ENCODE measurements at regions not wholly inside any gene's neighbourhood (a gene's known extent, or its start where the extent isn't known, plus 50 kb on each side); places are given as distances from the start of the nearest gene placed in this dataset.

DNA sequence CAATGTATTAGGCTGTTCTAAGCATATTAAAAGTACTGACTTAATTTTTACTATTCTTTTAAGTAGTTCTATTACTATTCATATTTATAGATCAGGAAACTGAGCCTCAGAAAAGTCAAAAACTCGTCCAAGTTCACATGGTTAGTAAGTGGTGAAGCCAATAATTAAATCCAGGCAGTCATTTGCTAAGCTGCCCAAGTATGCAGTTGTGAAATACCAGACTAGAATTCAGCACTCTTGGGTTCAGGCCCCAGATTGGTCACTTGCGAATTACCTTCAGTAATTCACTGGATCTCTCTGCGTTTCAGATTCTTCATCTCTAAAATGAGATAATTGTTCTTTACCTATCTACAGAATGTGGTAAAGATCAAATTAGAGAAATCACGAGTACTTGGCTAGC, 161.9 kb upstream of the CADPS start:
- TF ChIP-seq EP300 (IDR thresholded peaks at IDR 0.05; ENCODE audit: low read depth in 2 of 2, low read length in 2 of 2) (no peak), EP300 (CRISPR knock-in tag; IDR thresholded peaks at IDR 0.05; ENCODE audit: borderline replicate concordance) (no peak), ZNF703 (CRISPR knock-in tag; IDR thresholded peaks at IDR 0.05; ENCODE audit: borderline replicate concordance) (no peak), CHD4 (IDR thresholded peaks at IDR 0.05; ENCODE audit: borderline replicate concordance, low read length) (no peak), ZNF3 (CRISPR knock-in tag; IDR thresholded peaks at IDR 0.05) (no peak), MAFK (conservative IDR thresholded peaks at IDR 0.05 in 1 of 2, IDR thresholded peaks at IDR 0.05 in 1 of 2; ENCODE audit: low read length in 2 of 2) (no peak), ELF1 (CRISPR knock-in tag; IDR thresholded peaks at IDR 0.05) (no peak), POLR2A (IDR thresholded peaks at IDR 0.05; ENCODE audit: insufficient read depth in 1 of 2, low read depth in 2 of 2, low read length in 2 of 2) (no peak)
- TF ChIP-seq, protein P1, sequence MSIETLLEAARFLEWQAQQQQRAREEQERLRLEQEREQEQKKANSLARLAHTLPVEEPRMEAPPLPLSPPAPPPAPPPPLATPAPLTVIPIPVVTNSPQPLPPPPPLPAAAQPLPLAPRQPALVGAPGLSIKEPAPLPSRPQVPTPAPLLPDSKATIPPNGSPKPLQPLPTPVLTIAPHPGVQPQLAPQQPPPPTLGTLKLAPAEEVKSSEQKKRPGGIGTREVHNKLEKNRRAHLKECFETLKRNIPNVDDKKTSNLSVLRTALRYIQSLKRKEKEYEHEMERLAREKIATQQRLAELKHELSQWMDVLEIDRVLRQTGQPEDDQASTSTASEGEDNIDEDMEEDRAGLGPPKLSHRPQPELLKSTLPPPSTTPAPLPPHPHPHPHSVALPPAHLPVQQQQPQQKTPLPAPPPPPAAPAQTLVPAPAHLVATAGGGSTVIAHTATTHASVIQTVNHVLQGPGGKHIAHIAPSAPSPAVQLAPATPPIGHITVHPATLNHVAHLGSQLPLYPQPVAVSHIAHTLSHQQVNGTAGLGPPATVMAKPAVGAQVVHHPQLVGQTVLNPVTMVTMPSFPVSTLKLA (IDR thresholded peaks at IDR 0.05): no peak
- TF ChIP-seq, protein P2, sequence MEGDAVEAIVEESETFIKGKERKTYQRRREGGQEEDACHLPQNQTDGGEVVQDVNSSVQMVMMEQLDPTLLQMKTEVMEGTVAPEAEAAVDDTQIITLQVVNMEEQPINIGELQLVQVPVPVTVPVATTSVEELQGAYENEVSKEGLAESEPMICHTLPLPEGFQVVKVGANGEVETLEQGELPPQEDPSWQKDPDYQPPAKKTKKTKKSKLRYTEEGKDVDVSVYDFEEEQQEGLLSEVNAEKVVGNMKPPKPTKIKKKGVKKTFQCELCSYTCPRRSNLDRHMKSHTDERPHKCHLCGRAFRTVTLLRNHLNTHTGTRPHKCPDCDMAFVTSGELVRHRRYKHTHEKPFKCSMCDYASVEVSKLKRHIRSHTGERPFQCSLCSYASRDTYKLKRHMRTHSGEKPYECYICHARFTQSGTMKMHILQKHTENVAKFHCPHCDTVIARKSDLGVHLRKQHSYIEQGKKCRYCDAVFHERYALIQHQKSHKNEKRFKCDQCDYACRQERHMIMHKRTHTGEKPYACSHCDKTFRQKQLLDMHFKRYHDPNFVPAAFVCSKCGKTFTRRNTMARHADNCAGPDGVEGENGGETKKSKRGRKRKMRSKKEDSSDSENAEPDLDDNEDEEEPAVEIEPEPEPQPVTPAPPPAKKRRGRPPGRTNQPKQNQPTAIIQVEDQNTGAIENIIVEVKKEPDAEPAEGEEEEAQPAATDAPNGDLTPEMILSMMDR (CRISPR knock-in tag; IDR thresholded peaks at IDR 0.05): no peak
